ENCODE measurements at regions not wholly inside any gene's neighbourhood (a gene's known extent, or its start where the extent isn't known, plus 50 kb on each side); places are given as distances from the start of the nearest gene placed in this dataset.

- ChIA-PET POLR2A (ENCODE audit: unreplicated experiment) (no interaction called here), CTCF (interaction anchor here (1.3 kb wide), 1 partner anchor 16 kb away, joined by 9 read pairs; no protein-coding TSS in a partner anchor)
- Histone ChIP-seq H3K27me3 (ENCODE audit: low read length) (no peaks in the 10 kb centered on the region), H3K4me2 (ENCODE audit: low read length) (no peak overlapping the region), H3K27ac (ENCODE audit: low read length) (no peak overlapping the region), H4K20me1 (ENCODE audit: low read length) (no peaks in the 10 kb centered on the region), H3F3A (ENCODE audit: low read length, unreplicated experiment) (no peaks in the 10 kb centered on the region), H3K36me3 (ENCODE audit: low read depth, low read length) (no peaks in the 10 kb centered on the region), H3K4me3 (ENCODE audit: low read length) (no peak overlapping the region), H3K4me1 (ENCODE audit: insufficient read depth, low read length) (peaks cover 7% of the 10 kb centered on the region), H3K9me3 (ENCODE audit: low read length) (no peaks in the 10 kb centered on the region), H2AFZ (ENCODE audit: low read length) (no peak overlapping the region), H3K9ac (ENCODE audit: low read length) (no peak overlapping the region), H3K79me2 (ENCODE audit: low read length) (no peaks in the 10 kb centered on the region), H3K9me2 (replicated peaks; ENCODE audit: low read length) (no peaks in the 10 kb centered on the region)
- ATAC-seq (no peak), DNase-seq (no peak)
- TF ChIP-seq EZH2 (IDR thresholded peaks at IDR 0.05; ENCODE audit: low read length, unreplicated experiment) (no peak), EZH2phosphoT487 (IDR thresholded peaks at IDR 0.05; ENCODE audit: borderline replicate concordance, low read length) (no peak)
- TF ChIP-seq, protein P1, sequence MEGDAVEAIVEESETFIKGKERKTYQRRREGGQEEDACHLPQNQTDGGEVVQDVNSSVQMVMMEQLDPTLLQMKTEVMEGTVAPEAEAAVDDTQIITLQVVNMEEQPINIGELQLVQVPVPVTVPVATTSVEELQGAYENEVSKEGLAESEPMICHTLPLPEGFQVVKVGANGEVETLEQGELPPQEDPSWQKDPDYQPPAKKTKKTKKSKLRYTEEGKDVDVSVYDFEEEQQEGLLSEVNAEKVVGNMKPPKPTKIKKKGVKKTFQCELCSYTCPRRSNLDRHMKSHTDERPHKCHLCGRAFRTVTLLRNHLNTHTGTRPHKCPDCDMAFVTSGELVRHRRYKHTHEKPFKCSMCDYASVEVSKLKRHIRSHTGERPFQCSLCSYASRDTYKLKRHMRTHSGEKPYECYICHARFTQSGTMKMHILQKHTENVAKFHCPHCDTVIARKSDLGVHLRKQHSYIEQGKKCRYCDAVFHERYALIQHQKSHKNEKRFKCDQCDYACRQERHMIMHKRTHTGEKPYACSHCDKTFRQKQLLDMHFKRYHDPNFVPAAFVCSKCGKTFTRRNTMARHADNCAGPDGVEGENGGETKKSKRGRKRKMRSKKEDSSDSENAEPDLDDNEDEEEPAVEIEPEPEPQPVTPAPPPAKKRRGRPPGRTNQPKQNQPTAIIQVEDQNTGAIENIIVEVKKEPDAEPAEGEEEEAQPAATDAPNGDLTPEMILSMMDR (conservative IDR thresholded peaks at IDR 0.05; ENCODE audit: low read depth, low read length) = no peak
- no TSS peak for BruUV-seq (replicated peaks)
- intact Hi-C loops (cut with micrococcal nuclease) = no loop called here
Observed at GRCh38 chr2:9769171-9770005, 73.9 kb upstream of the TAF1B start.

- BruUV-seq (replicated peaks) = no TSS peak
- H3K4me3 ChIP-seq (ENCODE audit: low read length) = no peak overlapping the region
- no peaks in the 10 kb centered on the region for H3K36me3 ChIP-seq (ENCODE audit: low read depth, low read length)
- TF ChIP-seq EZH2phosphoT487 (IDR thresholded peaks at IDR 0.05; ENCODE audit: borderline replicate concordance, low read length) (no peak), EZH2 (IDR thresholded peaks at IDR 0.05; ENCODE audit: low read length, unreplicated experiment) (no peak)
- TF ChIP-seq, protein P1 (conservative IDR thresholded peaks at IDR 0.05; ENCODE audit: low read depth, low read length) = no peak
- no peak for ATAC-seq
- no peaks in the 10 kb centered on the region for H3K9me3 ChIP-seq (ENCODE audit: low read length)
- H4K20me1 ChIP-seq (ENCODE audit: low read length) = no peaks in the 10 kb centered on the region
- H3K27ac ChIP-seq (ENCODE audit: low read length) = no peak overlapping the region
- intact Hi-C loops (cut with micrococcal nuclease) = no loop called here
- H3K79me2 ChIP-seq (ENCODE audit: low read length) = no peaks in the 10 kb centered on the region
- ChIA-PET POLR2A (ENCODE audit: unreplicated experiment) (no interaction called here), CTCF (interaction anchor here (0.6 to 1.3 kb wide), 2 partner anchors 17 to 288 kb away, joined by 3 to 9 read pairs; no protein-coding TSS in a partner anchor)
- H3K27me3 ChIP-seq (ENCODE audit: low read length) = no peaks in the 10 kb centered on the region
- peak overlapping the region; percentile 60; the same call in 1 of the 2 replicates for H2AFZ ChIP-seq (ENCODE audit: low read length)
- peaks cover 1% of the 10 kb centered on the region; the same call in 1 of the 2 replicates for H3K4me1 ChIP-seq (ENCODE audit: insufficient read depth, low read length)
- no peaks in the 10 kb centered on the region for H3F3A ChIP-seq (ENCODE audit: low read length, unreplicated experiment)
- DNase-seq = no peak
- no peak overlapping the region for H3K9ac ChIP-seq (ENCODE audit: low read length)
- no peaks in the 10 kb centered on the region for H3K9me2 ChIP-seq (replicated peaks; ENCODE audit: low read length)
- H3K4me2 ChIP-seq (ENCODE audit: low read length) = no peak overlapping the region
Observed at GRCh38 chr2:9770006-9770307, 73.3 kb upstream of the TAF1B start.
